H1 (cell line): ENCODE measurements at regions not wholly inside any gene's neighbourhood (a gene's known extent, or its start where the extent isn't known, plus 50 kb on each side); places are given as distances from the start of the nearest gene placed in this dataset.

Experiments
- CTCF ChIA-PET: fragments of 300-600 bp; sonication (Branson Sonifier 250); formaldehyde crosslinking; loops from one replicate; lab custom pipeline; 2021; ENCODE audit not compliant: partially characterized antibody; lab: Charles Lee
- POLR2A ChIA-PET: fragments of 300-600 bp; sonication (Branson Sonifier 250); formaldehyde crosslinking; loops from one replicate; lab custom pipeline; 2021; ENCODE audit warnings: inconsistent platforms; ENCODE audit not compliant: partially characterized antibody; lab: Charles Lee
- DNase-seq, 2 experiments: peaks; one replicate each; pipeline versions ENCODE4 v3.0.0 to v3.0.0-alpha.2; 2010 to 2022; ENCODE audit warnings: low spot score in 2 of 2, low read depth in 1 of 2, mixed read lengths in 1 of 2
- FAIRE-seq: peaks from 2 replicates; lab custom pipeline; 2011; peaks lifted over from hg19 to GRCh38; lab: Jason Lieb, UNC
- H2AFZ ChIP-seq: 2 replicates; pipeline ENCODE4 v1.8.1; 2012; ENCODE audit warnings: low read length, inconsistent platforms
- H2AK5ac ChIP-seq: 2 replicates; pipeline ENCODE4 v1.6.1; 2013; ENCODE audit warnings: low read depth, low read length
- H2BK120ac ChIP-seq: replicated peaks from 2 replicates; pipeline ENCODE3; 2013; ENCODE audit warnings: low read depth, low read length, inconsistent platforms
- H2BK12ac ChIP-seq: 2 replicates; pipeline ENCODE4 v1.6.1; 2013; ENCODE audit warnings: low read depth, low read length
- H2BK15ac ChIP-seq: 2 replicates; pipeline ENCODE4 v1.6.1; 2013; ENCODE audit warnings: low read length
- H2BK20ac ChIP-seq: 2 replicates; pipeline ENCODE4 v1.6.1; 2013; ENCODE audit warnings: low read length
- H2BK5ac ChIP-seq: 2 replicates; pipeline ENCODE4 v1.6.1; 2013; ENCODE audit warnings: low read depth, low read length
- H3K14ac ChIP-seq: 2 replicates; pipeline ENCODE4 v1.6.1; 2013; ENCODE audit warnings: inconsistent platforms; ENCODE audit not compliant: insufficient read length
- H3K18ac ChIP-seq: 2 replicates; pipeline ENCODE4 v1.6.1; 2013; ENCODE audit warnings: low read length; ENCODE audit errors: extremely low read depth
- H3K23ac ChIP-seq: 2 replicates; pipeline ENCODE4 v1.6.1; 2013; ENCODE audit warnings: inconsistent platforms; ENCODE audit not compliant: insufficient read length
- H3K23me2 ChIP-seq: 2 replicates; pipeline ENCODE4 v1.6.1; 2013; ENCODE audit warnings: low read depth, low read length
- H3K27ac ChIP-seq: 2 replicates; pipeline ENCODE4 v1.6.1; 2011; ENCODE audit warnings: low read depth, low read length, inconsistent platforms
- H3K27me3 ChIP-seq, 4 experiments: replicated peaks in 1 of 4; 1 replicate in 1 of 4; 2 replicates in 3 of 4; pipeline versions ENCODE4 v1.6.1 to v1.8.1; 2011 to 2013; ENCODE audit warnings: low read length in 3 of 4, mild to moderate bottlenecking in 3 of 4, inconsistent platforms in 2 of 4, mixed read lengths in 2 of 4, moderate library complexity in 1 of 4; ENCODE audit not compliant: control insufficient read depth in 3 of 4, insufficient read depth in 3 of 4; ENCODE audit errors: extremely low read depth in 1 of 4
- H3K36me3 ChIP-seq, 4 experiments: 2 replicates each; pipeline versions ENCODE4 v1.6.1 to v1.8.1; 2011 to 2013; ENCODE audit warnings: mild to moderate bottlenecking in 4 of 4, low read length in 3 of 4, moderate library complexity in 2 of 4, control low read depth in 1 of 4, inconsistent platforms in 1 of 4; ENCODE audit not compliant: insufficient read depth in 4 of 4, control insufficient read depth in 2 of 4
- H3K4ac ChIP-seq: replicated peaks from 2 replicates; pipeline ENCODE3; 2013; ENCODE audit warnings: low read length, low read depth, mixed read lengths, inconsistent platforms; ENCODE audit not compliant: insufficient read length
- H3K4me1 ChIP-seq, 4 experiments: replicated peaks in 1 of 4; 1 replicate in 1 of 4; 2 replicates in 3 of 4; pipeline versions ENCODE4 v1.6.1 to v1.8.1; 2011 to 2013; ENCODE audit warnings: low read length in 3 of 4, inconsistent platforms in 2 of 4, mixed read lengths in 1 of 4; ENCODE audit not compliant: insufficient read depth in 4 of 4, control insufficient read depth in 3 of 4
- H3K4me2 ChIP-seq, 2 experiments: 2 replicates each; pipeline versions ENCODE4 v1.6.1 to v1.8.1; 2011 to 2013; ENCODE audit warnings: low read depth in 2 of 2, low read length in 2 of 2, control low read depth in 1 of 2, inconsistent platforms in 1 of 2, mild to moderate bottlenecking in 1 of 2; ENCODE audit not compliant: insufficient read depth in 1 of 2
- H3K4me3 ChIP-seq, 4 experiments: fragments of 200-600, 300-600 bp in 1 of 4; sonication (generic), shearing (Covaris generic), sonication (Bioruptor Twin) in 1 of 4; 2 replicates each; pipeline versions ENCODE4 v1.5.1 to v1.8.1; 2011 to 2016; ENCODE audit warnings: low read length in 4 of 4, low read depth in 3 of 4, control low read depth in 2 of 4, inconsistent platforms in 2 of 4, mild to moderate bottlenecking in 2 of 4, mixed read lengths in 1 of 4, moderate library complexity in 1 of 4; ENCODE audit not compliant: insufficient read depth in 2 of 4; ENCODE audit errors: extremely low read depth in 1 of 4
- H3K56ac ChIP-seq: replicated peaks from 2 replicates; pipeline ENCODE3; 2013; ENCODE audit warnings: low read depth, mild to moderate bottlenecking, mixed read lengths, low read length, inconsistent platforms; ENCODE audit not compliant: insufficient read length
- H3K79me1 ChIP-seq: 2 replicates; pipeline ENCODE4 v1.6.1; 2013; ENCODE audit warnings: low read depth, low read length, control low read depth
- H3K79me2 ChIP-seq, 2 experiments: 2 replicates each; pipeline versions ENCODE4 v1.6.1 to v1.8.1; 2012 to 2013; ENCODE audit warnings: low read length in 2 of 2, mild to moderate bottlenecking in 2 of 2, inconsistent platforms in 1 of 2; ENCODE audit not compliant: insufficient read depth in 2 of 2, control insufficient read depth in 1 of 2
- H3K9ac ChIP-seq, 4 experiments: replicated peaks in 1 of 4; 1 replicate in 1 of 4; 2 replicates in 3 of 4; pipeline versions ENCODE4 v1.6.1 to v1.8.1; 2011 to 2013; ENCODE audit warnings: low read depth in 3 of 4, low read length in 3 of 4, control low read depth in 2 of 4, mild to moderate bottlenecking in 2 of 4, moderate library complexity in 2 of 4, inconsistent platforms in 1 of 4; ENCODE audit errors: extremely low read depth in 1 of 4
- H3K9me3 ChIP-seq, 2 experiments: 2 replicates each; pipeline versions ENCODE4 v1.6.1 to v1.8.1; 2012 to 2013; ENCODE audit warnings: mild to moderate bottlenecking in 2 of 2, moderate library complexity in 2 of 2, control low read depth in 1 of 2, inconsistent platforms in 1 of 2, low read depth in 1 of 2, low read length in 1 of 2, mixed read lengths in 1 of 2; ENCODE audit not compliant: insufficient read depth in 2 of 2
- H4K20me1 ChIP-seq, 2 experiments: replicated peaks in 1 of 2; 2 replicates each; pipeline versions ENCODE3 to v1.8.1; 2011 to 2013; ENCODE audit warnings: inconsistent platforms in 2 of 2, low read length in 2 of 2, mild to moderate bottlenecking in 1 of 2; ENCODE audit not compliant: insufficient read depth in 2 of 2, control insufficient read depth in 1 of 2
- H4K5ac ChIP-seq: 2 replicates; pipeline ENCODE4 v1.6.1; 2013; ENCODE audit warnings: low read length, low read depth, mixed read lengths, inconsistent platforms; ENCODE audit not compliant: insufficient read length
- H4K8ac ChIP-seq: 2 replicates; pipeline ENCODE4 v1.8.0; 2013; ENCODE audit warnings: mild to moderate bottlenecking, moderate library complexity, low read length, inconsistent platforms; ENCODE audit not compliant: insufficient read depth; ENCODE audit errors: extremely low read depth
- H4K91ac ChIP-seq: replicated peaks from 2 replicates; pipeline ENCODE3; 2013; ENCODE audit warnings: low read length, mixed read lengths, inconsistent platforms; ENCODE audit not compliant: insufficient read length
- CHD1 ChIP-seq: IDR thresholded peaks from 2 replicates; pipeline ENCODE4 v1.6.1; 2012; ENCODE audit warnings: low read depth, low read length, improper control_type of control experiment
- CREB1 ChIP-seq: IDR thresholded peaks from 2 replicates; pipeline ENCODE4 v1.6.1; 2012; ENCODE audit warnings: inconsistent platforms
- EP300 ChIP-seq, 2 experiments: IDR thresholded peaks; 1 replicate in 1 of 2; 2 replicates in 1 of 2; pipeline ENCODE4 v1.6.1; 2011 to 2012; ENCODE audit warnings: low read depth in 2 of 2, low read length in 2 of 2, mild to moderate bottlenecking in 2 of 2, borderline replicate concordance in 1 of 2, inconsistent platforms in 1 of 2, moderate library complexity in 1 of 2
- HDAC2 ChIP-seq, 2 experiments: fragments of 300-600 bp in 1 of 2; sonication (generic) in 1 of 2; IDR thresholded peaks; 2 replicates each; pipeline ENCODE4 v1.6.1; 2011 to 2012; ENCODE audit warnings: low read depth in 2 of 2, low read length in 2 of 2, mild to moderate bottlenecking in 2 of 2, moderate library complexity in 2 of 2, borderline replicate concordance in 1 of 2, inconsistent platforms in 1 of 2
- JUND ChIP-seq: IDR thresholded peaks from 2 replicates; pipeline ENCODE4 v1.6.1; 2011; ENCODE audit warnings: mild to moderate bottlenecking, improper control_type of control experiment, low read length
- SP1 ChIP-seq: IDR thresholded peaks from 2 replicates; pipeline ENCODE4 v1.6.1; 2011; ENCODE audit warnings: low read depth, low read length
- SP2 ChIP-seq: IDR thresholded peaks from 2 replicates; pipeline ENCODE4 v1.6.1; 2012; ENCODE audit warnings: mild to moderate bottlenecking, low read length, inconsistent platforms
- SP4 ChIP-seq: IDR thresholded peaks from 2 replicates; pipeline ENCODE4 v1.6.1; 2012; ENCODE audit warnings: low read length, inconsistent platforms
- SUZ12 ChIP-seq: fragments of 200-600 bp; sonication (generic); IDR thresholded peaks from 2 replicates; pipeline ENCODE4 v1.6.1; 2012; ENCODE audit warnings: mild to moderate bottlenecking, inconsistent platforms, low read length, moderate library complexity, mixed read lengths
- TAF7 ChIP-seq: optimal IDR thresholded peaks from 2 replicates; pipeline ENCODE3; 2011; ENCODE audit warnings: low read depth, mild to moderate bottlenecking, inconsistent platforms, low read length, moderate library complexity, borderline replicate concordance
- TEAD4 ChIP-seq: IDR thresholded peaks from 2 replicates; pipeline ENCODE4 v1.6.1; 2012; ENCODE audit warnings: low read depth, low read length, inconsistent platforms, mixed read lengths
- YY1 ChIP-seq: IDR thresholded peaks from 2 replicates; pipeline ENCODE4 v1.6.1; 2011; ENCODE audit warnings: low read depth, mild to moderate bottlenecking, low read length
- ZNF274 ChIP-seq: IDR thresholded peaks from 2 replicates; pipeline ENCODE4 v1.7.0; 2012; ENCODE audit warnings: low read length, borderline replicate concordance; ENCODE audit errors: extremely low read depth
- WGBS, 2 experiments: shearing (Covaris generic) in 1 of 2; methylation state at CpG; one replicate each; pipeline versions ENCODE4 v1.1.6 to v1.1.7; 2013 to 2015; ENCODE audit warnings: low lambda C conversion rate in 2 of 2, mixed read lengths in 2 of 2, inconsistent platforms in 1 of 2, low coverage in 1 of 2, missing lambda C conversion rate in 1 of 2; ENCODE audit not compliant: insufficient replicate concordance in 2 of 2, insufficient coverage in 1 of 2, insufficient read length in 1 of 2; ENCODE audit errors: extremely low coverage in 1 of 2, missing lambda C conversion rate in 1 of 2; 5-methylcytosine and 5-hydroxymethylcytosine counted together
- TF ChIP-seq, protein P1 (sequence below): IDR thresholded peaks from 2 replicates; pipeline ENCODE4 v1.6.1; 2012; ENCODE audit warnings: inconsistent platforms

DNA sequence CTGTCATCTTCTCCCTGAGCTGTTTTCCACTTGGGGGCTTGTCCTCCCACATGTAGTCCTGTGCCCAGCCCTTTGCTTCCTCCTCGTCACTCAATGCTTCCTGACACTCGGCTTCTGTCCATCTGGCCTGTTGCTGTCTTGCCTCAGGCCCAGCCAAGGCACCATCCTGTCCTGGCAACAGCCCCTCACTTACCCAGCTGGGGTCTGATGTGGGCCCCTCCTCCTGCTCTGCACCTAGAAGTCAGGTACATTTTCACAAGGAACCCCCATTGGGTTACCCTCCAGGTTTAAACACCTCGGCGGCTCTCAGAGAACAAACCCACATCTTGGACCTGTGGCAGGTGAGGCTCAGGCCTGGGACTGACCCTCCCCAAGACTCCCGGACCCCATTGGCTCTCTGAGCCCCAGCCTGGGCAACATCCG, 784.8 kb downstream of the TBC1D22A start:
- H3K9me3 ChIP-seq: peaks cover 80 to 98% of the 10 kb centered on the region in 2 experiments

More for the DNA sequence above, 784.8 kb downstream of the TBC1D22A start:
- TF ChIP-seq SP2: no peak
- TF ChIP-seq TAF7: no peak
- no peak for TF ChIP-seq SUZ12
- TF ChIP-seq CREB1: no peak
- no peak for TF ChIP-seq SP4
- no peak for TF ChIP-seq TEAD4
- no peak for TF ChIP-seq JUND
- TF ChIP-seq HDAC2 (IDR thresholded peaks at IDR 0.05; ENCODE audit: borderline replicate concordance in 1 of 2, low read depth in 2 of 2, low read length in 2 of 2): no peak
- TF ChIP-seq, protein P1, sequence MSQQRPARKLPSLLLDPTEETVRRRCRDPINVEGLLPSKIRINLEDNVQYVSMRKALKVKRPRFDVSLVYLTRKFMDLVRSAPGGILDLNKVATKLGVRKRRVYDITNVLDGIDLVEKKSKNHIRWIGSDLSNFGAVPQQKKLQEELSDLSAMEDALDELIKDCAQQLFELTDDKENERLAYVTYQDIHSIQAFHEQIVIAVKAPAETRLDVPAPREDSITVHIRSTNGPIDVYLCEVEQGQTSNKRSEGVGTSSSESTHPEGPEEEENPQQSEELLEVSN: no peak
- no peak for TF ChIP-seq CHD1
- no peak for TF ChIP-seq SP1
- TF ChIP-seq ZNF274: no peak
- TF ChIP-seq EP300 (IDR thresholded peaks at IDR 0.05; ENCODE audit: borderline replicate concordance in 1 of 2, low read depth in 2 of 2, low read length in 2 of 2): no peak
- TF ChIP-seq YY1: no peak
- Histone ChIP-seq H4K8ac (no peak overlapping the region), H3K4me1 (no peaks in the 10 kb centered on the region), H2BK15ac (no peak overlapping the region), H2BK120ac (no peak overlapping the region), H3K56ac (no peak overlapping the region), H2BK12ac (no peak overlapping the region), H3K9ac (no peak overlapping the region), H3K18ac (no peak overlapping the region), H4K5ac (no peak overlapping the region), H2AK5ac (no peak overlapping the region), H2BK5ac (no peak overlapping the region), H3K36me3 (no peaks in the 10 kb centered on the region), H3K23ac (no peak overlapping the region), H3K14ac (no peak overlapping the region), H3K79me1 (no peaks in the 10 kb centered on the region), H2BK20ac (no peak overlapping the region), H4K91ac (no peak overlapping the region), H3K27me3 (no peaks in the 10 kb centered on the region), H4K20me1 (no peaks in the 10 kb centered on the region), H3K79me2 (no peaks in the 10 kb centered on the region), H2AFZ (no peak overlapping the region), H3K4ac (no peak overlapping the region), H3K23me2 (no peaks in the 10 kb centered on the region), H3K4me2 (no peak overlapping the region), H3K27ac (no peak overlapping the region), H3K4me3 (no peak overlapping the region)
- no peak for FAIRE-seq
- 67% methylated on average over 6 of the region's 6 CpGs; no CpG with 5 or more reads in 1 of the 2 experiments for WGBS, 2 experiments
- ChIA-PET POLR2A (no interaction called here), CTCF (no interaction called here)
- DNase-seq: no peak
